CD4-positive, alpha-beta T cell (primary cell): ENCODE measurements at regions not wholly inside any gene's neighbourhood (a gene's known extent, or its start where the extent isn't known, plus 50 kb on each side); places are given as distances from the start of the nearest gene placed in this dataset.

ENCODE experiments used
- ATAC-seq: fragments of 200-7000 bp; cut with Tn5 transposase; one replicate; pipeline ENCODE4 v1.10.0; 2022; ENCODE audit warnings: mild to moderate bottlenecking; ENCODE audit not compliant: poor library complexity
- CTCF ChIA-PET: fragments of 350-600 bp; sonication (Branson Sonifier 250); formaldehyde crosslinking; loops from one replicate; lab custom pipeline; 2021; ENCODE audit warnings: antibody characterized with exemption, inconsistent platforms; lab: Charles Lee
- POLR2A ChIA-PET: fragments of 350-600 bp; sonication (Branson Sonifier 250); formaldehyde crosslinking; loops from one replicate; lab custom pipeline; 2021; ENCODE audit warnings: antibody characterized with exemption, inconsistent platforms; lab: Charles Lee
- DNase-seq, 14 experiments: peaks; one replicate each; pipeline ENCODE4 v3.0.0-alpha.2; 2013 to 2020; ENCODE audit warnings: mixed read lengths in 2 of 14
- H3K27ac ChIP-seq, 2 donors: one replicate each; pipeline versions ENCODE4 v1.5.1 to v1.7.0; 2013; ENCODE audit warnings: low read length in 2 of 2, low read depth in 1 of 2, mild to moderate bottlenecking in 1 of 2
- H3K27me3 ChIP-seq, 2 experiments: 1 replicate in 1 of 2; 2 replicates in 1 of 2; pipeline versions ENCODE4 v1.6.1 to v1.7.0; 2013; ENCODE audit warnings: low read length in 2 of 2, control low read depth in 1 of 2, mild to moderate bottlenecking in 1 of 2, moderate library complexity in 1 of 2; ENCODE audit not compliant: insufficient read depth in 2 of 2, control insufficient read depth in 1 of 2
- H3K36me3 ChIP-seq: one replicate; pipeline ENCODE4 v1.6.1; 2013; ENCODE audit warnings: low read length, control low read depth; ENCODE audit not compliant: insufficient read depth
- H3K4me1 ChIP-seq: one replicate; pipeline ENCODE4 v1.6.1; 2013; ENCODE audit warnings: low read length, control low read depth; ENCODE audit not compliant: insufficient read depth
- H3K4me3 ChIP-seq: one replicate; pipeline ENCODE4 v1.5.1; 2013; ENCODE audit warnings: mild to moderate bottlenecking, low read length, moderate library complexity
- H3K9me3 ChIP-seq, 2 experiments: 1 replicate in 1 of 2; 2 replicates in 1 of 2; pipeline versions ENCODE4 v1.6.1 to v1.7.0; 2013; ENCODE audit warnings: low read length in 2 of 2, mild to moderate bottlenecking in 2 of 2, control low read depth in 1 of 2, moderate library complexity in 1 of 2; ENCODE audit not compliant: control insufficient read depth in 1 of 2, insufficient read depth in 1 of 2
- H3K27ac Mint-ChIP-seq: one replicate; pipeline ENCODE4 v1.8.0; 2020; ENCODE audit warnings: mixed read lengths
- H3K27me3 Mint-ChIP-seq: one replicate; pipeline ENCODE4 v1.8.0; 2021; ENCODE audit warnings: mixed read lengths
- H3K36me3 Mint-ChIP-seq: one replicate; pipeline ENCODE4 v1.8.0; 2021; ENCODE audit warnings: low read depth, mixed read lengths
- H3K4me1 Mint-ChIP-seq: one replicate; pipeline ENCODE4 v1.8.0; 2021; ENCODE audit warnings: low read depth, mixed read lengths
- H3K4me3 Mint-ChIP-seq: one replicate; pipeline ENCODE4 v1.8.0; 2020; ENCODE audit warnings: mild to moderate bottlenecking, mixed read lengths
- H3K9me3 Mint-ChIP-seq: one replicate; pipeline ENCODE4 v1.8.0; 2020; ENCODE audit warnings: mixed read lengths
- intact Hi-C, 2 experiments: fragments of 100-400 bp; cut with DNase I in 1 of 2; cut with micrococcal nuclease in 1 of 2; formaldehyde crosslinking; loops; one replicate each; pipeline versions ENCODE4 v1.15.1 to v1.9.0; 2023 to 2025; cut with DNase I, micrococcal nuclease
- TF ChIP-seq, protein P1 (sequence below): fragments of 200-600 bp; IDR thresholded peaks from one replicate; pipeline ENCODE4 v1.8.0; 2022; ENCODE audit warnings: antibody characterized with exemption, mild to moderate bottlenecking

- Histone ChIP-seq H3K27ac (no peak overlapping the region), H3K4me1 (no peaks in the 10 kb centered on the region), H3K36me3 (no peaks in the 10 kb centered on the region), H3K27me3 (no peaks in the 10 kb centered on the region), H3K9me3 (no peaks in the 10 kb centered on the region), H3K4me3 (no peak overlapping the region)
- H3K27me3 Mint-ChIP-seq, result no peaks in the 10 kb centered on the region
- TF ChIP-seq, protein P1, sequence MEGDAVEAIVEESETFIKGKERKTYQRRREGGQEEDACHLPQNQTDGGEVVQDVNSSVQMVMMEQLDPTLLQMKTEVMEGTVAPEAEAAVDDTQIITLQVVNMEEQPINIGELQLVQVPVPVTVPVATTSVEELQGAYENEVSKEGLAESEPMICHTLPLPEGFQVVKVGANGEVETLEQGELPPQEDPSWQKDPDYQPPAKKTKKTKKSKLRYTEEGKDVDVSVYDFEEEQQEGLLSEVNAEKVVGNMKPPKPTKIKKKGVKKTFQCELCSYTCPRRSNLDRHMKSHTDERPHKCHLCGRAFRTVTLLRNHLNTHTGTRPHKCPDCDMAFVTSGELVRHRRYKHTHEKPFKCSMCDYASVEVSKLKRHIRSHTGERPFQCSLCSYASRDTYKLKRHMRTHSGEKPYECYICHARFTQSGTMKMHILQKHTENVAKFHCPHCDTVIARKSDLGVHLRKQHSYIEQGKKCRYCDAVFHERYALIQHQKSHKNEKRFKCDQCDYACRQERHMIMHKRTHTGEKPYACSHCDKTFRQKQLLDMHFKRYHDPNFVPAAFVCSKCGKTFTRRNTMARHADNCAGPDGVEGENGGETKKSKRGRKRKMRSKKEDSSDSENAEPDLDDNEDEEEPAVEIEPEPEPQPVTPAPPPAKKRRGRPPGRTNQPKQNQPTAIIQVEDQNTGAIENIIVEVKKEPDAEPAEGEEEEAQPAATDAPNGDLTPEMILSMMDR, result no peak
- no peak overlapping the region for H3K27ac Mint-ChIP-seq
- ChIA-PET CTCF (no interaction called here), POLR2A (no interaction called here)
- ATAC-seq (no peak), DNase-seq (no peak)
- no peaks in the 10 kb centered on the region for H3K36me3 Mint-ChIP-seq
- no peak overlapping the region for H3K4me3 Mint-ChIP-seq
- H3K9me3 Mint-ChIP-seq, result no peaks in the 10 kb centered on the region
- H3K4me1 Mint-ChIP-seq, result no peaks in the 10 kb centered on the region
- intact Hi-C loops, result no loop called here
Observed at GRCh38 chr7:18194616-18195015, 167.0 kb upstream of the PRPS1L1 start.

- no peak overlapping the region for H3K27ac Mint-ChIP-seq
- Histone ChIP-seq H3K36me3 (no peaks in the 10 kb centered on the region), H3K4me1 (no peaks in the 10 kb centered on the region), H3K4me3 (no peak overlapping the region), H3K27me3 (no peaks in the 10 kb centered on the region), H3K9me3 (no peaks in the 10 kb centered on the region), H3K27ac (no peak overlapping the region)
- H3K4me1 Mint-ChIP-seq, result no peaks in the 10 kb centered on the region
- ChIA-PET POLR2A (no interaction called here), CTCF (no interaction called here)
- ATAC-seq (no peak), DNase-seq (no peak)
- H3K4me3 Mint-ChIP-seq, result no peak overlapping the region
- no peaks in the 10 kb centered on the region for H3K9me3 Mint-ChIP-seq
- no peaks in the 10 kb centered on the region for H3K36me3 Mint-ChIP-seq
- TF ChIP-seq, protein P1, result no peak
- no peaks in the 10 kb centered on the region for H3K27me3 Mint-ChIP-seq
- intact Hi-C loops, result no loop called here
Observed at GRCh38 chr7:18196638-18197037, 169.0 kb upstream of the PRPS1L1 start.

DNA sequence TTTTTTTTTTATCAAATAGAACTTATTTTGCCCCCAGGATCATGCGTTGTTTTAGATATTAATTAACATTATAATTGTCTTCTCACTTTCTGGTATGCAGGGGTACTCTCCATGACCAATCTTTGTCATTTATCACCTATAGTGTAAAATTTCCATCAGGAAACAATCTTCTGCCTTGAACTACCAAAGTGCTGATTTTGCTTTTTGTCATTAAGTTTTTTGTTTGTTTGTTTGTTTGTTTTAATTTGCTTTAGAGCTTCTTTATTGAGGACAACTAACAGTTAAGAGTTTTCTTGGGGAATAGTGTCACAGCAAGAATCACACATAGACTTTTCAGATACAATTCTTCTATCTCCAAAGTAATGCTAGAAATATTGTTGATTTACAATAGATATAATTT lies 171.2 kb upstream of the PRPS1L1 start:
- H3K36me3 Mint-ChIP-seq, result no peaks in the 10 kb centered on the region
- CTCF ChIA-PET, result no interaction called here
- H3K9me3 Mint-ChIP-seq, result no peaks in the 10 kb centered on the region

More for the DNA sequence above, 171.2 kb upstream of the PRPS1L1 start:
- Histone ChIP-seq H3K4me1 (no peaks in the 10 kb centered on the region), H3K4me3 (no peak overlapping the region), H3K27me3 (no peaks in the 10 kb centered on the region), H3K27ac (no peak overlapping the region), H3K36me3 (no peaks in the 10 kb centered on the region), H3K9me3 (no peaks in the 10 kb centered on the region)
- Mint-ChIP-seq H3K4me3 (no peak overlapping the region), H3K27ac (no peak overlapping the region), H3K4me1 (no peaks in the 10 kb centered on the region), H3K27me3 (no peaks in the 10 kb centered on the region)
- ATAC-seq (no peak), DNase-seq (no peak)
- intact Hi-C loops, result no loop called here
- TF ChIP-seq, protein P1, result no peak
- POLR2A ChIA-PET, result no interaction called here
